Bronchial epithelial cell (primary cell): ENCODE measurements at regions not wholly inside any gene's neighbourhood (a gene's known extent, or its start where the extent isn't known, plus 50 kb on each side); places are given as distances from the start of the nearest gene placed in this dataset.
"Not testable (repeated sequence)": the region's sequence is repeated elsewhere in the genome, so short reads cannot be mapped to it uniquely, and the experiment has no call there.

Experiments used
- DNase-seq: peaks from one replicate; pipeline ENCODE4 v3.0.0-alpha.2; 2010; ENCODE audit warnings: low read depth
- FAIRE-seq: peaks from 2 replicates; lab custom pipeline; 2011; peaks lifted over from hg19 to GRCh38; lab: Jason Lieb, UNC
- H3K27me3 ChIP-seq: 2 replicates; pipeline ENCODE4 v1.5.1; 2011; ENCODE audit warnings: low read length; ENCODE audit not compliant: control insufficient read depth, insufficient read depth
- H3K36me3 ChIP-seq: 2 replicates; pipeline ENCODE4 v1.5.1; 2011; ENCODE audit warnings: low read length; ENCODE audit not compliant: control insufficient read depth, insufficient read depth
- H3K4me3 ChIP-seq: 2 replicates; pipeline ENCODE4 v1.5.1; 2011; ENCODE audit warnings: mild to moderate bottlenecking, low read depth, low read length, control low read depth
- CTCF ChIP-seq: IDR thresholded peaks from 2 replicates; pipeline ENCODE4 v1.5.1; 2011; ENCODE audit warnings: mild to moderate bottlenecking, moderate library complexity, low read length, control low read depth, inconsistent platforms; ENCODE audit not compliant: insufficient read depth, severe bottlenecking

DNA sequence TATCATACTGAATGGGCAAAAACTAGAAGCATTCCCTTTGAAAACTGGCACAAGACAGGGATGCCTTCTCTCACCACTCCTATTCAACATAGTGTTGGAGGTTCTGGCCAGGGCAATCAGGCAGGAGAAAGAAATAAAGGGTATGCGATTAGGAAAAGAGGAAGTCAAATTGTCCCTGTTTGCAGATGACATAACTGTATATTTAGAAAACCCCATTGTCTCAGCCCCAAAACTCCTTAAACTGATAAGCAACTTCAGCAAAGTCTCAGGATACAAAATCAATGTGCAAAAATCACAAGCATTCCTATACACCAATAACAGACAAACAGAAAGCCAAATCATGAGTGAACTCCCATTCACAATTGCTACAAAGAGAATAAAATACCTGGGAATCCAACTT lies 52.5 kb upstream of the CCDC71L start:
- not testable (repeated sequence) for H3K36me3 ChIP-seq, H3K4me3 ChIP-seq, H3K27me3 ChIP-seq, FAIRE-seq, DNase-seq

- H3K4me3 ChIP-seq, DNase-seq, FAIRE-seq, H3K27me3 ChIP-seq, H3K36me3 ChIP-seq: not testable (repeated sequence)
These were observed 53.9 kb upstream of the CCDC71L start for GRCh38 chr7:106714590-106715442.

GRCh38 chr7:106715730-106716129 lies 54.8 kb upstream of the CCDC71L start:
- no peak for FAIRE-seq
- TF ChIP-seq CTCF, result no peak
- Histone ChIP-seq H3K27me3 (no peaks in the 10 kb centered on the region), H3K36me3 (no peaks in the 10 kb centered on the region), H3K4me3 (no peak overlapping the region)
- DNase-seq, result no peak

DNA sequence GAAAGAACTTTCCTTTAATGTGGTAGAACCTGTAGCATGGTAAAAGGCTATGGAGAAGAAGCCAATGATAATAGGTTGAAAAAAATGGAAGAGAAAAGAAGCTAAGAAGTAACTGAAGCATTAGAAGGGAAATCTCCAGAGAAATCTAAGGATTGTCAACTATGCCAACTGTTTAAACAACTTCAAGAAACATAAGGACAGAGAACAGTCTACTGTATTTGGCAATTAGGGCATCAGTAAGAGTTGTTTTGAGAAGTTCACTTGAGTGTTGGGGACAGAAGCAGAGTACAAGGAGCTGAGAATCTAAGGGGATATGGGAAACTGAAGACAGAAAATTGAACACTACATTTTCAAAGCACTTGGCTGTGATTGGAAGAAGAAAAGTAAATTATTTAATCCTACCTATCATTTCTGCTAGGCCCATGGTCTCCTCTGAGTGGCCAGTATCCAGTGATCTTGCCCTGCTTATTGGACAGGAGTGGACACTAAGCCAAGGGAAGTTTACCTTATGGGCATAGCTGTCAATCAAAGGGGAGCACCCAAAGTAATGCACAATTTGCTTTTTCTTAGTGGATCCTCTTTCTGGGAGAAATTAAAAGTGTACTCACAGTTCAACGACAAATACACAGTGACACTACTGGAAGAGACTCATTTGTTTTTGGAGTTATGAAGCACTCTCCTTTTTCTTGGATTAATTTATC lies 56.4 kb upstream of the CCDC71L start:
- DNase-seq (no peak), FAIRE-seq (no peak)
- Histone ChIP-seq H3K4me3 (no peak overlapping the region), H3K27me3 (no peaks in the 10 kb centered on the region), H3K36me3 (no peaks in the 10 kb centered on the region)
- TF ChIP-seq CTCF, result no peak

DNA sequence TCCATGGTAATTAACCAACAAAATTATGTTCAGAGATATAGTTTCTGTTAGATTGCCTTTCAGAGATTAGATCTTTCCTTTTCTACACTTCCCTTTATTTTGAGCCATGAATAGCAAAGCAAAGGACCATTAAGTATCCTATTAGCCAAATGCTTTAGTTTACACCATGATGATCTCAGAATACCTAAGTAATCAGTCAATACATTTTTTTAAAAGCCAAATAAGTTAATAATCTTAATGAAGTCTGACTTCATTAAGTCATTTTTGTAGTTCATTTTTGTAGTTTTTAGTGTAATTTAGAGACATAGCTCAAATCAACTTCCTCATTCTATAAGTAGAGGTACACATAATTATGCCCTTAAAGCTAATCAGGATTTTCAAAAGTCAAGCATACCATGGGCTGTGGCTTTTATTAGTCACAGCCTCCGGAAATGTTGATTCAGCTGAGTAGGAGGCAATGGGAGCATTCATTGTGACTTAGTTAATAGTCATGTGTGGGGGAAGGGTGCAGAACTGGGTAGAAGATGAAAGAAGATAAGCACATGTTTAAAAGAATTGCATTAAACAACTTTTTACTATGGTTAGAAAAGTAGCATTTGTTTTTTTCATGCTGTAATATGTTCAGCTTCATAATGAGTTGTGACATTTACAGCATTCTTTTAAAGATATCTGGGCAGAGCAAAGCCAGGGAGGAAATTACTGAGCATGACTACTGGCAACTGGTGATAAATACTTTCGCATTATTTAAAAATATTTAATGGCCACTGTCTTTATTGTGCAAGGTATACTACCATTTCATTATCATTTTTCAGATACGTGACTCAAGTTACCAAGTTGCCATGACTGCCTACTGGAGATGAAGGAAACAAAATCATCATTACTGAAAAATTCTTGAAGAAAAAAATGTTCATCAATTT lies 57.3 kb upstream of the CCDC71L start:
- no peak for TF ChIP-seq CTCF
- no peaks in the 10 kb centered on the region for H3K36me3 ChIP-seq
- peak; percentile 97 for DNase-seq
- FAIRE-seq, result no peak
- H3K4me3 ChIP-seq, result no peak overlapping the region
- no peaks in the 10 kb centered on the region for H3K27me3 ChIP-seq

- Histone ChIP-seq H3K36me3 (no peaks in the 10 kb centered on the region), H3K27me3 (no peaks in the 10 kb centered on the region), H3K4me3 (no peak overlapping the region)
- DNase-seq (no peak), FAIRE-seq (no peak)
- no peak for TF ChIP-seq CTCF
These were observed 59.7 kb upstream of the CCDC71L start for GRCh38 chr7:106720641-106721040.
